Fibroblast of villous mesenchyme (primary cell): ENCODE measurements at regions not wholly inside any gene's neighbourhood (a gene's known extent, or its start where the extent isn't known, plus 50 kb on each side); places are given as distances from the start of the nearest gene placed in this dataset.
"Not testable (repeated sequence)": the region's sequence is repeated elsewhere in the genome, so short reads cannot be mapped to it uniquely, and the experiment has no call there.

ENCODE experiments used
- DNase-seq: peaks from one replicate; pipeline ENCODE4 v3.0.0-alpha.2; 2010; ENCODE audit warnings: low read depth
- H3K4me3 ChIP-seq: 2 replicates; pipeline ENCODE4 v1.5.1; 2011; ENCODE audit warnings: low read depth, mild to moderate bottlenecking, low read length
- CTCF ChIP-seq: IDR thresholded peaks from 2 replicates; pipeline ENCODE4 v1.5.1; 2012; ENCODE audit warnings: low read depth, mild to moderate bottlenecking, low read length; ENCODE audit not compliant: insufficient read depth

- no peak overlapping the region for H3K4me3 ChIP-seq
- TF ChIP-seq CTCF, result no peak
- DNase-seq, result no peak
These were observed 110.7 kb downstream of the TRIM43 start for GRCh38 chr2:95702471-95702870.

- DNase-seq, H3K4me3 ChIP-seq: not testable (repeated sequence)
These were observed 115.4 kb downstream of the TRIM43 start for GRCh38 chr2:95707161-95707560.

- no peak overlapping the region for H3K4me3 ChIP-seq
- DNase-seq, result no peak
- no peak for TF ChIP-seq CTCF
These were observed 116.0 kb downstream of the TRIM43 start for GRCh38 chr2:95707837-95708236.

- no peak for DNase-seq
- H3K4me3 ChIP-seq, result no peak overlapping the region
- TF ChIP-seq CTCF, result no peak
These were observed 118.0 kb downstream of the TRIM43 start for GRCh38 chr2:95709831-95710230.

- not testable (repeated sequence) for H3K4me3 ChIP-seq, DNase-seq
These were observed 121.8 kb downstream of the TRIM43 start for GRCh38 chr2:95713470-95714177.

GRCh38 chr2:95714398-95714797, 122.6 kb downstream of the TRIM43 start:
- not testable (repeated sequence) for H3K4me3 ChIP-seq, DNase-seq

GRCh38 chr2:95719473-95720060, 127.8 kb downstream of the TRIM43 start:
- no peak for TF ChIP-seq CTCF
- no peak overlapping the region for H3K4me3 ChIP-seq
- DNase-seq, result no peak

- no peak overlapping the region for H3K4me3 ChIP-seq
- DNase-seq, result no peak
- no peak for TF ChIP-seq CTCF
These were observed 129.9 kb downstream of the TRIM43 start for GRCh38 chr2:95721726-95722125.
